Fibroblast of skin of abdomen (primary cell): ENCODE measurements at regions not wholly inside any gene's neighbourhood (a gene's known extent, or its start where the extent isn't known, plus 50 kb on each side); places are given as distances from the start of the nearest gene placed in this dataset.
"Not testable (repeated sequence)": the region's sequence is repeated elsewhere in the genome, so short reads cannot be mapped to it uniquely, and the experiment has no call there.

Experiments
- DNase-seq: peaks from one replicate; pipeline ENCODE4 v3.0.0-alpha.2; 2013

DNA sequence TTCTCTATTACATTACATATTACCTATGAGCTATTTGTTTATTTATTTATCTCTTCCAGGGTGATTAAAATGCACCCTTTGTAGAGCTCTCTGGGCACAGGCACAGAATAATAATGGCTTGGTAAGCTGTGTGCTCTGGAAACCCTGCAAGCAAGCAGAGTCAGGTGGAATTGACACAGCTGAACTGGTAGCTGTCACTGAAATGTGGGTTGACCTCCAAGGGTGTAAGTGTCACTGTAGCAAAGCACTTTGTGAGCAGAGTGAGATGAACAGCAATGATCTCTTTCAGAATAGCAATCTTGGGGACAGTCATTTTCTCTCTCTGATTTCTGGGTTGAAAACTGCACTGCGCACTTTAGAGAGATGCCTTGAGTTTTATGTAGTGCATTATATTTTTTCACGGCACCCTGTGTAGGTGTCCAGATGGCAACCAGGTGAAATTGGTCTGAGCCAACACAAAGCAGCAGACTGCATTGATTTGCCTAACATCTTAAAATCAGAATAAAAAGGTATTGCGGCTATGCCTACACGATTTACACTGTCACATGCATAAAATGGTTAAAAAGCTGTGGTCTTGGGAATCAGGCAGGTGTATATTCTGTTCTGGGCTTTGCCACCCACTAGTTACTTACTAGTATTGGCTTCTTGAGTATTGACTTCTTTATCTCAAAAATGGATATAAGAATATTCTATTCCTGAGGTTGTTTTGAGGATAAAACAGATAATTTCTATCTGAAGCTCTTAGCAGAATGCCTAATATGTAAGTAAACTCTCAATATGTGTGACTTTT, 450.3 kb downstream of the RAPGEF2 start:
- DNase-seq, result no peak

DNA sequence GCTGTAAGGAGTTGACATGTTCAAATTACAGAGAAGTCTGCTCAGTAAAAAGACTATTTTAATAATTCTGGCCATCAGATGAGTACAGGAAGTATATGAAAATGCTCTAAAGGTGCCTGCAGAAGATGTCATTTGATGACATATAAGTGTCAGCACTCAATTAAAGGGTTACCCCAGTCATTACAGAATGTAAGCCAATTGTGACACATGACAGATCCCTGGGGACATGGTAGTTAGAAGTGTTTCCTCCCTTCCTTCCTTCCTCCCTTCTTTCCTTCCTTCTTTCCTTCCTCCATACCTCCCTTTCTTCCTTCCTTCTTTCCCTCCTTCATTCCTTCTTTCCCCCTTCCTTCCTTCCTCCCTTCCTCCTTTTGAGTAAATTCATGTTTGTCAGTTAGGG, 453.0 kb downstream of the RAPGEF2 start:
- no peak for DNase-seq

DNA sequence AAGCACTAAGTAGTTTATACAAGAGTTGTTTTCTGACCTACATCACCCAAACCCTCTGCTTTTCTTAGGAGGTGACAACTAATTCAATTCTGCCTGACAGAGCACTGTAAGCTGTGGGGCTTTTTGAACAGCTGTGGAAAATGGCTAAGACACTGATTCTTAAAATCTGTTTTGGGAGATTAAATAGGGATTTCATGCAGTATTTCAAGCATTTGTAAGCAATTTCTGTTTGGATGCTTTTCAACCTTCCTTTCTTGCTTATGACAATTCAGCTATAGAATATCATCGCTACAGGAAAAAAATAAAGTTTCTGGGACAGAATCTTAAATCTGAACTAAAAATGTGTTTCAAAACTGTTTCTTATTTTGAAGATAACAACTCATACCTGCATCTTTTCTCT, 459.5 kb downstream of the RAPGEF2 start:
- DNase-seq, result no peak

DNA sequence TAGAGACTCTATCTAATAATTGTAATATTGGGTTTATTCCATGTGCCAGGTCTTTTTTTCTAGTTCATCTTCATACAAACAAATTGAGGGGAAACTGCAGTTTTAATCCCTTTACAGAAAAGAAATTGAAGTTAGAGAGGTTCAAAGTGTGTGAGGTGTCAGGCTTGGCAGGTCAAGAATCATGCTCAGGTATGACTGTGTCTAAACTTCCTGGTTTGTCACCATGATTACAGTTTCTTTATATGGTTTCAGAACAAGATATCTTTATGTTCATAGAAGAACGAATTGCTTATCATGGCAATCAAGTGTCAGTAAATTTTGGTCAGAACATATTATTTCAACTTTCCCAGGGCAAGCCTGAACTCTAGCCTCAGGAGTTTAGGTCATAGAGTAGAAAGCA, 460.4 kb downstream of the RAPGEF2 start:
- DNase-seq, result no peak

DNA sequence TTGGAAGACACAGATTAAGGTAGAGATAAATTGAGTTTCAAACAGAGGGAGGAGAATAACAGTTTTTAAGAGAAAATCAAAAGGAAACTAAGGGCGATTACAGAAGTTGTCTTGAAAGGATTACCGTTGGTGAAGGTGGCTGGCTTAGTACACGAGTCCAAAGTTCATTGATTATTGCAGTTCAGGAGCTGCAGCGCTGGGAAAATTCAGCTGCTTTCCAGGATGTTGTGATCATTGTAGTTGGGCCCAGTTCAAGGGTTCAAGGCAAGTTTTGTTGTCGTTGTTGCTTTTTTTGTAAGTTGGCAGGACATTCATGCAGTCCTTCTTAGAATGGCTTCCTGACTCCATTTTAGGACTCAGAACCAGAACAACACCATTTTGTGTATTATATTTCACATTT, 461.7 kb downstream of the RAPGEF2 start:
- no peak for DNase-seq

DNA sequence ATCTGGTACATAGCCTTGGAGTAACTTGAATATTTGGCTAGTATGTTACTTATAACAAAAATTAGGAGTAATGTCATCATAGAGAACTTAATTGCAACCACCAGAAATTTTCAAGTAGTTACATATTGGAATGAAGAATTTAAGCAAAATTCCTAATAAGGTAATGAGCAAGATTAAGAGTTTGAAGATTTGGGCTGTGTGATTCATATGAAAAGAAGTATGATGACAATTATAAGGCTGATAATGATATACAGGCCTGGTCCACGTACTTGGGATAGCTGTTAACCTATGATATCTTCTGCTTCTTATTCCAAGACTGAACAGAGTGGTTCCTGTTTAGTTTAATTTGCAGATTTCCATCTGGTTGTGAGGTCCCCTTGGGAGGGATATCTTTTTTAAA, 463.9 kb downstream of the RAPGEF2 start:
- peak; percentile 55 for DNase-seq

DNA sequence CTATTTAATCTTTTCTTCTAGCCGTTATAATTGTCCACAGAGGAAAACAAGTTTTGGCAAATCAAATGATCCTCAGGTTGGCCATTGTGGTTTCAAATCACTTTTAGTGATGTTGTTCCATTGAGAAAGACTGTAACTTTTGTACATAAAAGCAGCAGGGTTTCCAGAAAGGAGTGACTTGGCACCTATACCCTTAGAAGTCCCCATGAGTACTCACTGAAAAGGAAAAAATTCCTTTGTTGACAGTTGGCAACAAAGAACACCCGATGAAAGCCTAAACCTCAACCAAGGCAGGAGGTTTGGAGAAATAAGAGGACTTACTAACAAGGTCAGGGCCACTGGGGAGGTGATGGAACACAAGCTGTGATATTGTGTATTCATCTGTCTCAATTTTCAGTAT, 474.4 kb downstream of the RAPGEF2 start:
- DNase-seq, result no peak

DNA sequence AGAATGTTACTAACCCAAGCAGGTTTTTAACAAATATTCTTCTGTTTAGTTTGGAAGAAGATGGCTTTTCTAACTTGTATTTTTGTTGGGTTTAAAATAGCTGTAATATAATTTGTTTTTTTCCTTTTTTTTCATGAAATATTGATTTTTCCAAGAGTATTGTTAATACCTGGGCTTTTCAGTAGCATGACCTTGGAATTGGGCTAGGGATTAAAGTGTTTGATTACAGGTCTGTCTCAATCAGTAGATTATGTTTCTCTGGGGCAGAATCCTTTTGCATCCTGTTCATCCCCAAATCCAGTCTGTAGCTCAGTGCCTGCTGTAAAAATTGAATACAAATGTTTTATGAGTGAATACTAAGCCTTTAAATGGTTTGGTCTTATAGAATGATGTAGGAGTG, 479.8 kb downstream of the RAPGEF2 start:
- DNase-seq, result no peak

DNA sequence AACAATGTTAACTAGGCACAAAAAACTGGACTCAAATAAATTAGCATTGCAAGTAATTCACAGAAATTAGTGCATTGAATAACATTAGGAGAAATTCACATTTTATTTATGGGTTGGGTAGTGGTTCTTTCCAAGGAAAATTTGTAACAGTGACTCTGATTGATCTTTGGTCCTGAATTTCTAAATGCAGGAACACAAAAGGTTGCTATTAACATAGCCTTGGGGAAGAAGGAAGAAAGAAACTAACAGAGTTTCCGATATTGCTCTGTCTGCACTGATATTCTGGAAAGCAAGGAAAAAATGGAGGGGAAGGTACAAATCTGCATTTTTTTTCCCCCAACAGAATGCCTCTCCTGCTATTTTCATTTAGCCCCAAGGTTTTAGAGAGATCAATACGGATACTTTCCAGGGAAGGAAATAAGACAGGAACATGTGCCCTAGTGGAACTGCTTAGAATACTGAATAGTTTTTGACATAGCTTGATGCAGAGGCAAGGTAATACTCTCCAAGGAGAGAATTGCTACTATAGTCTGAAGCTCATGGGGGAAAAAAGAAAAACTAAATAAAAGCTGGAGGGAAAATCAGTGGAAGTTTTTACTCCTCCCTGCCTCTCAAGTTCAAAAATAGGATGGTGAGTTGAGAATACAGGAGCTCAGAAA, 490.1 kb downstream of the RAPGEF2 start:
- no peak for DNase-seq

DNA sequence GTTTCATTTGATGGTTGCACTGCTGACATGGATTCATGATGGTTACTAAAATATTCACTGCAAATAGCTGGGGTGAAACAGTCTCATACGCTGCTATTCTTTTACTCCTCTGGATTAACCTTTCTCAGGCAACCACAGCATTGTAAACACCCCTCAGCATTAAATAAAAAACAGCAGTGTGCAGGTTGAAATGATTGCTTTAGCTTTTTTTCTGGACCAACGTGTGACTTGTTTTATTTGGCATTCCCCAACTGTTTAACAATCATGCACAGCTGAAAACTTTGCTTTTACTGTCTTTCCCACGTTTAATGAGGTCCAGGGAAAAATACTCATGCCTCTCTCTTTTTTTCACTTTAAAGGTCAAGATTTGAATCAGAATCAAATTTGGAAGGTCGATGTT, 490.8 kb downstream of the RAPGEF2 start:
- no peak for DNase-seq

DNA sequence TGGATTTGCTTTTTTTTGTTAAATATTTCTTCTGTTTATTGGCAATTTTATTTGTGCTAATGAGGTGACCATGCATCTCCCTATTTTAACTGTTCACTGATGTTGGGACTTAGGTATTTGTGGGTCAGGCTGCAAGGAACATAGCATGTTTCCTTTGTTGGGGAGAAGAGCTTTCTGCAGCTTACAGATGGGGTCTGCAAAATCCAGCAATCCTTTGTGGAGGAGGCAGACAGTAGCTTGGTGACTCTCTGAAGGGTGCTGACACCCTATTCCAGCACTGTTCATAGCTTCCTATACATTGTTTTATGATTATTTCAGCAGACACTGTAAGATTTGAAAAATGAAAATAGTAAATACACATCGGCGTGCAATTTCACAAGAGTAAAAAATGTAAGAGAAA, 491.7 kb downstream of the RAPGEF2 start:
- no peak for DNase-seq

DNA sequence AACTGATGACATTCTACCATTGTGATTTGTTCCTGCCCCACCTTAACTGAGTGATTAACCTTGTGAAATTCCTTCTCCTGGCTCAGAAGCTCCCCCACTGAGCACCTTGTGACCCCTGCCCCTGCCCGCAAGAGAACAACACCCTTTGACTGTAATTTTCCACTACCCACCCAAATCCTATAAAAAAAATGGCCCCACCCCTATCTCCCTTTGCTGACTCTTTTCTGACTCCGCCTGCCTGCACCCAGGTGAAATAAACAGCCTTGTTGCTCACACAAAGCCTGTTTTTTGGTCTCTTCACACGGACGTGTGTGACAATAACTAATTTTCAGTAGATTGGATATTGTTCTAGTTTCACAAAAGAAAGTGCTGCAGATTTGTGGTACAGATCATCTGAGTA, 492.2 kb downstream of the RAPGEF2 start:
- DNase-seq, result not testable (repeated sequence)

DNA sequence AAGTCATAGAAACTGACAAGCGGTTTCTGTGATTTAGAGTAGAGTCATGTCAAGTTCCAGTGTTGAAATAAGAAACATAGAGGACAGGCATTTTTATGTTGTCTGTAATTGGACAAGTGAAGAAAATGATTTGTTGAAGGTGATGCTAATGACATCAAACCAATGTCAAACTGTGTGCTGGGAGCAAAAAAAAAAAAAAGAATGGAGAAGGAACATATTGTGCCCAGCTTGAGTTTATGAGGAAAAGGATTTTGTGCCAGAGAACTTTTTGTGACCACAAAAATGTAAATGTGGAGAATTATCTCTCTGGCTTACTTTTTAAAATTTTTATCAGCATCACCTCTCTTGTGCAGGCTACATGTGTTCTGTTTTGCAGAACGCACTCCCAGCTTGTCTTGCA, 495.7 kb downstream of the RAPGEF2 start:
- no peak for DNase-seq

DNA sequence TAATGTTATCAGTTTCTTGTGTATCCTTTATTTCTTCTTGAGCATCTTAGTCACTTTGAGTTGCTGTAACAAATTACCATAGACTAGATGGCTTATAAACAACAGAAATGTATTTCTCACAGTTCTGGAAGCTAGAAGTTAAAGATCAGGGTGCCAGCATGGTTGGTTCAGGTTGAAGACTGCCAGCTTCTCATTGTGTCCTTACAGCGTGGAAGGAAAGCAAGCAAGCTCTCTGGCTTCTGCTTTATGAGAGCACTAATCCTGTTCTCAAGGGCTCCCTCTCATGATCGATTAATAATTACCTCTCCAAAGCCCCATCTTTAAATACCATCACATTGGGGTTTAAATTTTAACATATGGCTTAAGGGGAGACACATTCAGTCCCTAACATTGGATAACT, 497.2 kb downstream of the RAPGEF2 start:
- DNase-seq, result no peak

DNA sequence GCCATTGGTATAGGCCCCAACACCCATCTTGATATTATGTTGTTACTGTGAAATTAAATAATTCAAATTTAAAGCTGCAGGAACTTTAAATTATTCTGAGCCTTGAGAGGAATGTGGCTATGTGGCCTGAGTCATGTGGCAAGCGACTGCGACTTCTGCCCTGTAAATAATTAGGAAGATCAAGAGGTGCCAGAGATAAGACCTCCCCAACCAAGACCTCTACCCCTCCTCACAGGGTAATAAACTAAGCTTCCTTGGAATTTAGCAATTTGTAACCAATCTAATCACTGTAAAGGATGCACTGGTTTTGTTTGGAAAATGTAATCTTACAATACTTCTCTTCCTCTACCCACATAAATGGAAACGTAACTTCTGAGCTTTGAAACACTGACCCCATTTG, 501.9 kb downstream of the RAPGEF2 start:
- DNase-seq, result no peak

DNA sequence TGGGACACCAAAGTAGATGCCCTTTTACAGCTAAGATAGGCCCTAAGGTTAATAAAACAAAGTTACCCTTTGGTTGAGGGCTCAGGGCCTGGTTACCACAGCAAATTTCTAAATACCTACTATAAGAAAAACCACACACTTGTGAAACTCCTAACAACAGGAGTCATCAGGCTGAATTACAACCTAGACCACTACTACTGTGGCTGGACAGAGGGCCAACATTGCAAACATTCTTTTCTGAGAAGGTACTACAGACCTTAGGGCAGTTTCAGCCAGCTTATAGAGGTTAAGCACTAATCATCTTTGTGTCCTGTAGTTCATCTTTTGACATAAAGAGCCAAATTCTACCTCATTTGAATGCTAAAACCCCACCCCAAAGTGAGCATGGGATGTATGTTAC, 504.0 kb downstream of the RAPGEF2 start:
- DNase-seq, result no peak

DNA sequence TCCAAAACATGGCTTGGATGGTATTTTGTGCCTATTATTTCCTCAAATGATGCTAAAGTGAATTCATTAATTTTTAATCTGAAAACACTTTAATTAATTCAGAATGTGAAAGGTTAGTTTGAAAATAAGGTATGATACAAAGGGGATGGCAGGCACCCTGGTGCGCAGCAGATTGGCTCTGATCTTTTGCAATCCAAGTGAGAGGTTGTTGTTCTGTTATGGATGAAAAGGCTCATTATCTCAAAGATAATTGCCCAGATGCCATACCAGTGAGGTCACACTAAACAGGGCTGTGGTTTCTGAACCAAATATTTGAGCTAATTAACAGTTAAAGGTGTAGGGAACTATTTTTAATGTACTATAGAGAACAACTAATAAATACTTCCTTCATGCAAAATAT, 504.9 kb downstream of the RAPGEF2 start:
- no peak for DNase-seq

DNA sequence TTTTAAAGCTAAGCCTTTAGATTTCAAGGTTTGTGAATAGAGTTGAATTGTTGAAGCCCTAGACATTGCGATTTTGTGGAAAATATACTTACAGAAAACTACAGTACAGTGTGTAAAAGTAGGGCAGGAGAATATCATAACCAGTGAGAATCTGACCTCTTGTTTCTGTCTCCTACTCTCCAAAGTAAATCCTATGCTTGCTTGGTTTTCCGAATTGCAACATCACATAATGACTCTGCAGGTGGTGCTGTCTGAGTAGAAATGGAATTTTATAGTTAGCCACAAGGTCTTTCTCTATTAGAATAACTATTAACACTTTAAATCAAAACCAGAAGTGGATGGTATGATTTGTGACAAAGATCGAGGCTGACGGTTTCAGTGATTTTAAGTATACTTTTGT, 505.6 kb downstream of the RAPGEF2 start:
- peak; percentile 2 for DNase-seq

DNA sequence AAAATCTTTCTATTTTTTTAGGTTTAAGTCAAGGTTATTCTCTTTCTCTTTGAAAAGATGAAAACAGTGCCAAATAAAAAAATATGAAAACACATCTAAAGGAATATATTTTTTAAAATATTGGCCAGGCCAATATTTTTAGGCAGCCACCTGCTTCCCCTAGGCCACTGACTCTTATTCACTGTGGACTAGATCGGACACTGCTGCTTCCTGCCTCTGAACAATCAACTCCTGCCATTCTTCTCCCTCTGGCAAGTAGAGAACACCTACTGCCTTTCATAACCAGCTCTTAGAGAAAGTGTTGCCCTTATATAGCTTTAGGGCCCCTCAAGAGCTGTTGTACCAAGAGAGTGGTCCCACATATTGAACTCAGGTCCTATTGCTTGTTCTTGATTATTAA, 529.2 kb downstream of the RAPGEF2 start:
- DNase-seq, result no peak

DNA sequence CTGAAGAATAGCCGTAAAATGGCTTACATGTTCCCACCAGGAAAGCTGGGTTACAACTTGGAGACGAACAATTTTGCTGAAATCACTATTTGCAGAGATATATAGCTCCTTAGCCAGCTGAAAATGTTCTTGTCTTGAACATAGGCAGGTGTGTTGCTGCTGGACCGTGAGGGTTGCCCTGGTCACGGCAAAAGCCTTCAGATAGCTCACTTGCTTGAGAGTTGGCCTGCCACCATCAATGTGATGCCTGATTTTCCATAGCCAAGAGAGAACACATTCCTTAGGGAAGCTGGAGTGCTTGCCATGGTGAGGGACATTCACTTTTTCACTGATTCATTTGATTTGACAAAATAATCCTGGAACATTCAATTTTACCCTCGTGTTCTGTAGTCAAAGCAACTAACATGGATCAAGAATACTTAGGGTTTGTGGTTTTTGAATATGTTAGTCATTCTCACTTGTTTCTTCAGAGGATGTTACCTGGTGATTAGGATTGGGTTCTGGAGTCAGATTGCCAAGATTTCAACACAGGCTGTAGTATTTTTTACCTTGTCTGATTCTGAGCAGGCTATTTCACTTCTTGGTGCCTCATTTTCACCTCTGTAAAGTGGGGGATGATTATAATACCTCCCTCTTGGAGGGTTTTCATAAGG, 536.9 kb downstream of the RAPGEF2 start:
- DNase-seq, result no peak

DNA sequence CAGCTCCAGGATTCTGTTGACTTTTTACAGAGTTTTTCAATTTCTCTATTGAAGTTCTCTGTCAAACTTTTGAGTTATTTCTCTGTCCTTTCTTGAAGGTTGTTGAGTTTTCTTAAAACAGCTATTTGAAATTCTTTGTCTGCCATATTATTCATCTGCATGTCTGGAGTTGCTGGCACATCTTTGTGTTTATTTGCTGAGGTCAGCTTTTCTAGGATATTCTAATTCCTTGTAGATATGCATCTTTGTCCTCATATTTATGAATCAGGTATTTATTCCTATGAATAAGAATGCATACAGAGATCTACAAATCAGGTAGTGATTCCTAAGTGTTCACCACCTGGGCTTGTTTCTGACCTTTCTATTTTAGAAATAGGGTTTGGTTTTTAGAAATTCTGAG, 546.4 kb downstream of the RAPGEF2 start:
- no peak for DNase-seq

DNA sequence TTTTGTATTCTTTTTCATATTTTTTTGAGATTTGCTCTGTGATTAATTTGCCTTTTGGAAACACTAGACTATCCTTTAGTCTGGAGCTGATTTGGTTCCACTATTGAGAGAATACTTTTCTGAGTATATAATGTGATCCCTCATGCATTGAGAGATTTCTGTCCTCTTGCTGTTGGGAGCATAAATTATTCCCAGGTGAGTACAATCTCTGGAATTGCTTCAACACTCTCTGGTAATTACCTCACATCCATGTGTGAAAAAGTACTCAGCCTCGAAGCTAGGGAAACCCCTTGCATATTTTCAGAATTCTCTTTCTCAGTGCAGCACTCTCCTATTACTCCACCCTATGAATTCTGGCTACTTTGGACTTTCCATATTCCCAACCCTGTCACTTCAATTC, 550.0 kb downstream of the RAPGEF2 start:
- DNase-seq, result no peak

DNA sequence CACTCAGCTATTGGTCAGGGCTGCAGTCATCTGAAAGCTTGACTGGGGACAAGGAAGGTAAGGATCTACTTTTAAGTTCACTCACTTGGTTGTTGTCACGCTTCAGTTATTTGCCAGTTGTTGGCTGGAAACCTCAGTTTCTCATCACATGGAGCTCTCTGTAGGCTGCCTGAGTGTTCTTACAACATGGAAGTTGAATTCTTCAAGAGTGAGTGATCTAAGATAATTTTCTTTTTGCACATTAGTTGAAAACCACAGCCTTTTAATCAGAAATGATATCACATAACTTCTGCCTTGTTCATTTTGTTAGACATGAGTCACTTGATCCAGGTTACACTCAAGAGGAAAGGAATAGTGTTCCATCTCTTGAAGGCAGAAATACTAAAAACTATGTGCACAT, 552.7 kb downstream of the RAPGEF2 start:
- peak; percentile 52 for DNase-seq

DNA sequence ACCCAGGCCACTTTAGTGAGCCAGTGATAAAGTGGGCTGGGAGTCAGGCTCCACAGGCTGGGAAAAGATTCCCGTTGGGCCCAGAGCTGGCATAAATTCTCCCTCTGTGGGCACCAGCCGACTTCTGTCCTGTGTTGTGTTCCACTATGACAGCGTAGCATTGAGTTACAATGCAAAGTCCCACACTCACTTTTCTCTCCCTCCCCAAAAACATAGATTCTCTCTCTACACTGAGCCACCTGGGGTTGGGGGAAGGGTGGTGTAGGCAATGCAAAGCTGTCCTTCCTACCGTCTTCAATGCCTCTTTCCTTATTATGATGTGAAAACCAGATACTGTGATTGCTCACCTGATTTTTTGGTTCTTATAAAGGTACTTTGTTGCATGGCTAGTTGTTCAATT, 566.2 kb downstream of the RAPGEF2 start:
- no peak for DNase-seq
